HepG2 (cell line): ENCODE measurements at regions not wholly inside any gene's neighbourhood (a gene's known extent, or its start where the extent isn't known, plus 50 kb on each side); places are given as distances from the start of the nearest gene placed in this dataset.

ENCODE experiments used
- ARNT2 ChIP-seq: sonication (generic); formaldehyde crosslinking; IDR thresholded peaks from 2 replicates; pipeline ENCODE4 v1.8.0; 2022; ENCODE audit warnings: mild to moderate bottlenecking, low read depth, missing genetic modification reagents, moderate library complexity
- MAX ChIP-seq: IDR thresholded peaks from 2 replicates; pipeline ENCODE4 v1.6.1; 2012; ENCODE audit warnings: inconsistent platforms
- NFRKB ChIP-seq: fragments of 450-650 bp; IDR thresholded peaks from 2 replicates; pipeline ENCODE4 v1.6.1; 2017
- SMAD1 ChIP-seq: sonication (generic); formaldehyde crosslinking; IDR thresholded peaks from 2 replicates; pipeline ENCODE4 v1.4.0; 2020; ENCODE audit warnings: missing genetic modification reagents, low read depth, mild to moderate bottlenecking, borderline replicate concordance
- TCF7 ChIP-seq: sonication (generic); IDR thresholded peaks from 2 replicates; pipeline ENCODE4 v1.6.1; 2016; ENCODE audit warnings: antibody characterized with exemption, low read depth
- ZMYM2 ChIP-seq: sonication (generic); formaldehyde crosslinking; IDR thresholded peaks from 2 replicates; pipeline ENCODE4 v1.8.0; 2022; ENCODE audit warnings: mild to moderate bottlenecking, missing genetic modification reagents

DNA sequence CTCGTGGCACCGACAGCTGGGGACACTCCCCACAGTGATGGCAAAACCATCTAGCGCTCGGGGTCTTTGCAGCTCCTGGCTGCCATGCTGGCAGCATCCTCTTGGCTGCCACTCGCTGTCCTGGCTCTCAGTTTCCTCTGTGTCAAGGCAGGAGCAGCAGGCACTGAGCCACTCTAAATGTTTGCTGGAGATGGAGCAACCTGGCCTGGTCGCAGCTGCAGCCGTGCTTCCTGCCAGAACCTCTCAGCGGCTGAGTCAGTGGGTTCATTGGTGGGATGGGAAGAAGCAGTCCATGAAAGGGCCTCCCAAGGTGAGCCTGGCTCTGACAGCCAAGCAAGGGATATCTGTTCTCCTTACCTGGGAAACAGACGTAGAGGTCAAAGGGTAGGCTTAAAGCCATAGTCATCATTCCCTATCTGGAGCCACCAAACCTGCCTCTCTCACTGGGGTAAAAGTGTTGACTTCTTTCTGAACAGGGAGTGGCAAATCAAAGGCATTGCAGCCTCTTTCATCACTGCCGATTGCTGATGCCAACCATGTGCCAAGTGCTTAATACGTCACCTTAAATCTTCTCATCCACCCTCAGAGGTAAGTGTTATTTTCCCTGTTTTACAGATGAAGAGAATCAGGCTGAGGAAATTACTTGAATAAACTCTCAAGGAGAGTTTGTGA, 304.8 kb upstream of the ZNF462 start:
- TF ChIP-seq SMAD1 (CRISPR knock-in tag): no peak
- TF ChIP-seq ZMYM2 (CRISPR knock-in tag): no peak
- TF ChIP-seq NFRKB: no peak
- TF ChIP-seq MAX: no peak
- TF ChIP-seq ARNT2 (CRISPR knock-in tag): no peak
- no peak for TF ChIP-seq TCF7
